Kidney (tissue), 13 donors: ENCODE measurements at regions not wholly inside any gene's neighbourhood (a gene's known extent, or its start where the extent isn't known, plus 50 kb on each side); places are given as distances from the start of the nearest gene placed in this dataset.
A peak's percentile ranks its signal among the peaks of the same experiment; 100 is the strongest.

Experiments used
- DNase-seq, 5 donors: peaks; one replicate each; pipeline ENCODE4 v3.0.0-alpha.2; 2013 to 2020
- FAIRE-seq: peaks from 2 replicates; lab custom pipeline; 2012; peaks lifted over from hg19 to GRCh38; lab: Jason Lieb, UNC
- H3K27ac ChIP-seq, 2 donors: one replicate each; pipeline ENCODE4 v1.7.0; 2013; ENCODE audit warnings: low read depth in 2 of 2, low read length in 2 of 2, inconsistent platforms in 1 of 2
- H3K27me3 ChIP-seq: one replicate; pipeline ENCODE4 v1.7.1; 2013; ENCODE audit warnings: low read length, inconsistent platforms; ENCODE audit not compliant: control insufficient read depth, insufficient read depth
- H3K36me3 ChIP-seq, 3 donors: one replicate each; pipeline versions ENCODE4 v1.7.0 to v1.7.1; 2013; ENCODE audit warnings: low read length in 3 of 3, control low read depth in 1 of 3, inconsistent platforms in 1 of 3; ENCODE audit not compliant: insufficient read depth in 3 of 3, control insufficient read depth in 2 of 3
- H3K4me1 ChIP-seq, 3 donors: one replicate each; pipeline versions ENCODE4 v1.7.0 to v1.7.1; 2013; ENCODE audit warnings: low read length in 3 of 3, inconsistent platforms in 1 of 3, low read depth in 1 of 3; ENCODE audit not compliant: control insufficient read depth in 2 of 3, insufficient read depth in 2 of 3
- H3K4me3 ChIP-seq, 3 donors: one replicate each; pipeline versions ENCODE4 v1.7.0 to v1.8.1; 2013; ENCODE audit warnings: low read length in 3 of 3, control low read depth in 1 of 3, inconsistent platforms in 1 of 3
- H3K9ac ChIP-seq, 3 donors: one replicate each; pipeline versions ENCODE4 v1.7.0 to v1.7.1; 2013; ENCODE audit warnings: low read length in 3 of 3, control low read depth in 1 of 3, inconsistent platforms in 1 of 3
- H3K9me3 ChIP-seq, 3 donors: one replicate each; pipeline versions ENCODE4 v1.7.0 to v1.7.1; 2013; ENCODE audit warnings: low read length in 3 of 3, control low read depth in 1 of 3, inconsistent platforms in 1 of 3; ENCODE audit not compliant: control insufficient read depth in 2 of 3, insufficient read depth in 1 of 3
- intact Hi-C: fragments of 100-400 bp; cut with DNase I; formaldehyde crosslinking; loops from one replicate; pipeline ENCODE4 v1.11.1; 2022
- TF ChIP-seq, protein P1 (sequence below): IDR thresholded peaks from 3 replicates; pipeline ENCODE4 v1.5.1; 2012; ENCODE audit warnings: mild to moderate bottlenecking, moderate library complexity, borderline replicate concordance; ENCODE audit not compliant: insufficient read depth; ENCODE audit errors: extremely low read depth
- donor health status: control.
- donor health status: control.
- donor health status: control.
- donor health status: control.
- donor health status: control.
- donor health status: DM: yes; HTN: yes; CAD: no.
- donor health status: Normal renal cell carcinoma (clear cell type).

DNA sequence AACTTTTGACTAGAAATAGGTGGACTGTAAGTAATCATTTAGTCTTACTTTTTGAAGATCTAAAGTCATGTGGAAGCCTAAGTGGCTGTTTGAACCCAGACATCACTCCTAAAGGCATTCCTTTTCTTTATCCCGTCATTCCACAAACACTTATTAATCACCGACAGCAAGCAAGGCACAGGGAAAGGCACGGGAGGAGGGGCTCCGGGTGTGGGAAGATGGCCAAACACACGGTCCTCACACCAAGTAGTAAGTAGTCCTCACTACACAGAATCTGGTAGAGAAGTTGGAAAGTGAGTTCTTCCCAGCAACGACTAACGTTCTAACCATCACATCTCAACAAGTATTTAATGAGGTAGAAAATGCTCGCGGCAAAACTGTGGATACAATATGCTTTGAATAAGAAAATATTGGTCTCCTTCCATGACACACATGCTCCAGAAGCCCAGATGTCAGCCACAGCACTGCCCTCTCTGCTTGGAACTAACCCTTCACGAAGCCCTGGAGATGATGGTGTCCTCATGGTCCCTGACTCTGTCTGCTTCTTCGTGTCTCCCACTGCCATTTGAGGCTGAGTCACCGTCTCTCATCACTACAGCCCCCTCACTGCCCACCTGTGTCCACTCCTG lies 202.2 kb downstream of the OPA1 start:
- intact Hi-C loops: no loop called here
- TF ChIP-seq, protein P1, sequence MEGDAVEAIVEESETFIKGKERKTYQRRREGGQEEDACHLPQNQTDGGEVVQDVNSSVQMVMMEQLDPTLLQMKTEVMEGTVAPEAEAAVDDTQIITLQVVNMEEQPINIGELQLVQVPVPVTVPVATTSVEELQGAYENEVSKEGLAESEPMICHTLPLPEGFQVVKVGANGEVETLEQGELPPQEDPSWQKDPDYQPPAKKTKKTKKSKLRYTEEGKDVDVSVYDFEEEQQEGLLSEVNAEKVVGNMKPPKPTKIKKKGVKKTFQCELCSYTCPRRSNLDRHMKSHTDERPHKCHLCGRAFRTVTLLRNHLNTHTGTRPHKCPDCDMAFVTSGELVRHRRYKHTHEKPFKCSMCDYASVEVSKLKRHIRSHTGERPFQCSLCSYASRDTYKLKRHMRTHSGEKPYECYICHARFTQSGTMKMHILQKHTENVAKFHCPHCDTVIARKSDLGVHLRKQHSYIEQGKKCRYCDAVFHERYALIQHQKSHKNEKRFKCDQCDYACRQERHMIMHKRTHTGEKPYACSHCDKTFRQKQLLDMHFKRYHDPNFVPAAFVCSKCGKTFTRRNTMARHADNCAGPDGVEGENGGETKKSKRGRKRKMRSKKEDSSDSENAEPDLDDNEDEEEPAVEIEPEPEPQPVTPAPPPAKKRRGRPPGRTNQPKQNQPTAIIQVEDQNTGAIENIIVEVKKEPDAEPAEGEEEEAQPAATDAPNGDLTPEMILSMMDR: no peak
- H3K27ac ChIP-seq: no peak overlapping the region

DNA sequence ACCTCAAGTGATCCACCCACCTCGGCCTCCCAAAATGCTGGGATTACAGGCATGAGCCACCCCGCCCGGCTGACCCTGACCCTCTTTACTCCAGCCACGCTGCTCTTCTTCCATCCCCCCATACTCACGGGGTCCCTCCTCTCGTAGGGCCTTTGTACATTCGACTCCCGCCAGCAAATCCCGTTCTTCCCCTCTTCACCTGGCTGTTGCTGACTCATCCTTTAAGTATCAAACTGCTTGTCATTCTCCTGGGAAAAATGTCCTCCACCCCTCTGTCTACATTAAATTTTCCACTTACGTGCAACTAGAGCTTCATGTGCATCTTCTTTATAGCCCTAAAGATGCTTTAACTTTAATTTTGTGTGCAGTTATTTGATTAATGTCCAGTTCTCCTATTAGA lies 203.1 kb downstream of the OPA1 start:
- H3K27ac ChIP-seq: no peak overlapping the region
- no peaks in the 10 kb centered on the region for H3K4me1 ChIP-seq
- no peak overlapping the region for H3K9ac ChIP-seq
- H3K27me3 ChIP-seq: no peaks in the 10 kb centered on the region
- H3K36me3 ChIP-seq: no peaks in the 10 kb centered on the region
- no peaks in the 10 kb centered on the region for H3K9me3 ChIP-seq
- intact Hi-C loops: no loop called here
- TF ChIP-seq, protein P1: no peak
- DNase-seq (peak in 1 of 5 donors; percentile 27), FAIRE-seq (no peak)
- no peak overlapping the region for H3K4me3 ChIP-seq

More for the DNA sequence above, 202.2 kb downstream of the OPA1 start:
- H3K4me1 ChIP-seq: no peaks in the 10 kb centered on the region
- DNase-seq (peak in 1 of 5 donors; percentile 15), FAIRE-seq (no peak)
- no peaks in the 10 kb centered on the region for H3K9me3 ChIP-seq
- H3K36me3 ChIP-seq: no peaks in the 10 kb centered on the region
- no peak overlapping the region for H3K9ac ChIP-seq
- H3K27me3 ChIP-seq: no peaks in the 10 kb centered on the region
- H3K4me3 ChIP-seq: no peak overlapping the region

DNA sequence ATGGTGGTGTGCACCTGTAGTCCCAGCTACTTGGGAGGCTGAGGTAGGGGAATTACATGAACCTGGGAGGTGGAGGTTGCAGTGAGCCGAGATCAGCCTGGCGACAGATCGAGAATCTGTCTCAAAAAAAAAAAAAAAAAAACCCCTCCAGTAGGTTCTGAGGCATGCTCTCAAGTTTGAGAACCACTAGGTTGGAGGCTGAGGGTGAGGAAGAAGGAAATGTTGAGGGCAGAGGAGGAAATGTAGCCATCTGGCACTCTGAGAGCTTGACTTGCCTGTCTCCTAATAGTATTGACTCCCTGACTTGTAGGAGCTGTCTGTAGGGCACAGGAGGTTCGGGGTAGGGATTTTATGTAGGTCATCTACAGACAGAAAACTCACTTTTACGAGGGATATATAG lies 204.6 kb downstream of the OPA1 start:
- Histone ChIP-seq H3K36me3 (no peaks in the 10 kb centered on the region), H3K4me3 (no peak overlapping the region), H3K9me3 (no peaks in the 10 kb centered on the region), H3K27ac (no peak overlapping the region), H3K9ac (no peak overlapping the region), H3K27me3 (no peaks in the 10 kb centered on the region), H3K4me1 (no peaks in the 10 kb centered on the region)
- intact Hi-C loops: no loop called here
- FAIRE-seq (no peak), DNase-seq (no peak)
- TF ChIP-seq, protein P1: no peak

DNA sequence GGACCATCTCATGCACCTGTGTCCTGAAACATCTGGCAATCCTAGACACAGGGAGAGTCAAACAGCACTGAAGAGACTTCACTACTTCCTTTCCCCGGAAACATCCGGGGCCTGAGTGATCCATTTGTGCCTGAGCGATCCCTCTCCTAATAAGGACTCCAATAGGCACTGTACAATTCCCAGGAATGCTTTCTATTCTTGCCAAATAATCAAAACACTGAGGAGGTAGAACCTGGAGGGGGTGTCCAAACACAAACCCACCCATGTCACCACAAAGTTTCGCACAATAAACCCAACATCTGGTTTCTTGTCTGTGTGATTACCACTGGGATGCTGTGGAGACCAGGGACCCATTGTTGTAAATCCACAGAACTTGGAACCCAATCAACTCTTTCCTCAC lies 205.0 kb downstream of the OPA1 start:
- Histone ChIP-seq H3K9me3 (no peaks in the 10 kb centered on the region), H3K27me3 (no peaks in the 10 kb centered on the region), H3K9ac (no peak overlapping the region), H3K4me3 (no peak overlapping the region), H3K4me1 (no peaks in the 10 kb centered on the region), H3K36me3 (no peaks in the 10 kb centered on the region), H3K27ac (no peak overlapping the region)
- FAIRE-seq: no peak
- no peak for DNase-seq
- TF ChIP-seq, protein P1: no peak
- intact Hi-C loops: no loop called here
